A673 (cell line): ENCODE measurements at regions not wholly inside any gene's neighbourhood (a gene's known extent, or its start where the extent isn't known, plus 50 kb on each side); places are given as distances from the start of the nearest gene placed in this dataset.
A peak's percentile ranks its signal among the peaks of the same experiment; 100 is the strongest.

ENCODE experiments used
- BruUV-seq: library from RNA; stranded (reverse); fragments of 400-500 nt; replicated peaks from 2 replicates; lab custom pipeline; 2021; lab: Mats Ljungman, UMichigan
- CTCF ChIA-PET: fragments of 300-600 bp; sonication (Branson Sonifier 250); formaldehyde crosslinking; loops from one replicate; lab custom pipeline; 2022; ENCODE audit warnings: antibody characterized with exemption; lab: Charles Lee
- POLR2A ChIA-PET: fragments of 300-600 bp; sonication (Branson Sonifier 250); formaldehyde crosslinking; loops from one replicate; lab custom pipeline; 2022; ENCODE audit warnings: antibody characterized with exemption; ENCODE audit not compliant: low non-redundant PET; lab: Charles Lee
- DNase-seq: peaks from one replicate; pipeline ENCODE4 v3.0.0-alpha.2; 2015; ENCODE audit warnings: low spot score
- H3K27ac ChIP-seq: fragments of 200-600 bp; sonication (generic); 2 replicates; pipeline ENCODE4 v1.5.1; 2016; ENCODE audit warnings: mixed run types, low read depth, mild to moderate bottlenecking, mixed read lengths, antibody characterized with exemption, low read length; ENCODE audit not compliant: poor library complexity, severe bottlenecking
- H3K27me3 ChIP-seq: fragments of 200-600 bp; sonication (generic); replicated peaks from 2 replicates; pipeline ENCODE4 v1.6.1; 2017; ENCODE audit warnings: mixed run types, low read depth, mild to moderate bottlenecking, mixed read lengths, antibody characterized with exemption, low read length; ENCODE audit not compliant: insufficient read depth, poor library complexity
- H3K36me3 ChIP-seq: fragments of 200-600 bp; sonication (generic); 2 replicates; pipeline ENCODE4 v1.6.1; 2016; ENCODE audit warnings: mixed run types, mild to moderate bottlenecking, mixed read lengths, antibody characterized with exemption, low read length; ENCODE audit not compliant: insufficient read depth, poor library complexity, severe bottlenecking
- H3K4me1 ChIP-seq: fragments of 200-600 bp; sonication (generic); 2 replicates; pipeline ENCODE4 v1.6.1; 2017; ENCODE audit warnings: mixed run types, mild to moderate bottlenecking, mixed read lengths, antibody characterized with exemption, low read length; ENCODE audit not compliant: insufficient read depth, poor library complexity, severe bottlenecking
- H3K4me3 ChIP-seq: fragments of 200-600 bp; sonication (generic); 2 replicates; pipeline ENCODE4 v1.5.1; 2016; ENCODE audit warnings: low read depth, mixed run types, mild to moderate bottlenecking, mixed read lengths, low read length; ENCODE audit not compliant: poor library complexity, severe bottlenecking
- H3K9me3 ChIP-seq: fragments of 200-600 bp; sonication (generic); 2 replicates; pipeline ENCODE4 v1.6.1; 2016; ENCODE audit warnings: mixed run types, low read depth, mild to moderate bottlenecking, mixed read lengths, antibody characterized with exemption, low read length; ENCODE audit not compliant: poor library complexity, severe bottlenecking
- EZH2 ChIP-seq: fragments of 200-600 bp; sonication (generic); IDR thresholded peaks from 2 replicates; pipeline ENCODE4 v1.6.1; 2017; ENCODE audit warnings: borderline replicate concordance, low read depth, mild to moderate bottlenecking, mixed read lengths, antibody characterized with exemption, low read length; ENCODE audit not compliant: poor library complexity, severe bottlenecking
- intact Hi-C: fragments of 100-400 bp; cut with micrococcal nuclease; formaldehyde crosslinking; loops from one replicate; pipeline ENCODE4 v1.10.0; 2022; ENCODE audit not compliant: unreplicated experiment
- TF ChIP-seq, protein P1 (sequence below): fragments of 300-800, 200-600 bp; sonication (generic); conservative IDR thresholded peaks from 2 replicates; pipeline ENCODE4 v1.5.1; 2017; ENCODE audit warnings: low read depth, mild to moderate bottlenecking, antibody characterized with exemption, low read length, moderate library complexity, mixed read lengths

DNA sequence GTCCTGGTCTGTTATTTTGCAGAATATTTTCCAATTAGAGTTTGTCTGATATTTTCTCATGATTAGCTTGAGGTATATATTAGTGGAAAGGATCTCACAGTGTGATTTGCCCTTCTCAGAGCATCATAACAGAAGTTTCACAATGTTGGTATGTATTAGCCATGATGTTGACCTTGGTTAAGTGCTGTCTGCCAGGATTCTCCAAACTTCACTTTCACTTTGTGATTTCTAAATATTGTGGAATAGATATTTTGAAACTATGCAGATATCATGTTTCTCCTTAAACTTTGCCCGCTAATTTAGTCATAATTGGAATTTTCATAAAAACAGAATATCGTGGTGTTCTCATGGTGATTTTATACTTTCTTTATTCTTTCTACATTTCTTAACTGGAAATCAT is 98.0 kb upstream of the DEPDC1 start:
- no peak overlapping the region for H3K4me3 ChIP-seq
- intact Hi-C loops, result no loop called here
- H3K4me1 ChIP-seq, result no peaks in the 10 kb centered on the region
- no TSS peak for BruUV-seq
- no peak for DNase-seq
- no peak overlapping the region for H3K27ac ChIP-seq
- ChIA-PET POLR2A (no interaction called here), CTCF (no interaction called here)
- H3K36me3 ChIP-seq, result no peaks in the 10 kb centered on the region
- TF ChIP-seq, protein P1, sequence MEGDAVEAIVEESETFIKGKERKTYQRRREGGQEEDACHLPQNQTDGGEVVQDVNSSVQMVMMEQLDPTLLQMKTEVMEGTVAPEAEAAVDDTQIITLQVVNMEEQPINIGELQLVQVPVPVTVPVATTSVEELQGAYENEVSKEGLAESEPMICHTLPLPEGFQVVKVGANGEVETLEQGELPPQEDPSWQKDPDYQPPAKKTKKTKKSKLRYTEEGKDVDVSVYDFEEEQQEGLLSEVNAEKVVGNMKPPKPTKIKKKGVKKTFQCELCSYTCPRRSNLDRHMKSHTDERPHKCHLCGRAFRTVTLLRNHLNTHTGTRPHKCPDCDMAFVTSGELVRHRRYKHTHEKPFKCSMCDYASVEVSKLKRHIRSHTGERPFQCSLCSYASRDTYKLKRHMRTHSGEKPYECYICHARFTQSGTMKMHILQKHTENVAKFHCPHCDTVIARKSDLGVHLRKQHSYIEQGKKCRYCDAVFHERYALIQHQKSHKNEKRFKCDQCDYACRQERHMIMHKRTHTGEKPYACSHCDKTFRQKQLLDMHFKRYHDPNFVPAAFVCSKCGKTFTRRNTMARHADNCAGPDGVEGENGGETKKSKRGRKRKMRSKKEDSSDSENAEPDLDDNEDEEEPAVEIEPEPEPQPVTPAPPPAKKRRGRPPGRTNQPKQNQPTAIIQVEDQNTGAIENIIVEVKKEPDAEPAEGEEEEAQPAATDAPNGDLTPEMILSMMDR, result no peak
- TF ChIP-seq EZH2, result no peak
- no peaks in the 10 kb centered on the region for H3K9me3 ChIP-seq
- no peaks in the 10 kb centered on the region for H3K27me3 ChIP-seq

DNA sequence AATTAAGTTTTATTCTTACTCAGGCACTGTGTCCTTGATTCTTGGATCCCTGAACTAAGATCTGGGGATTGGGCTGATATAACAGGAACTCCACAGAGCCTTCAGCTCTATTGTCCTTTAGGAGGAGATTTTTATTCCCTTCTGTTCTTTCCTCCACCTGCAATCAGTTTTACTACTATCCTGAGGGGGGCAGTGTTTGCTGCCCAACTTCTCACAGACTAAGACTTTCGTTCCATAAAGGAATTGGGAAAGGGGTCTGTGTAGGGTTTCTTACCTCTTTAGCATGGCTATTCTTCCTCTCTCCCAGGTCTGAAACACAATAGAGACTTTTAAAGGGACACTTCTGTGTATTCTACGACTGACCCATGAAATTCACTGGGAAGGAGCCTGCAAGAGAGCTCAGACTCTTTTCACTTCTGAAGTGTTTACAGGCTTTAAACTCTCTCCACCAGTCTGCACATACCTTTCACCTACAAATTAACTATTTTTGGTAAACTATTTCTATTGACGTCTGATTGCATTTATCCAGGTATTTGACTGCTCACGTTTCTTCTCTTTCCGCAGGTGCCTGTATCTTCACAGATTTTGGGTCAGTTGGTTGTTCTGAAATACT is 103.3 kb upstream of the DEPDC1 start:
- no peaks in the 10 kb centered on the region for H3K9me3 ChIP-seq
- ChIA-PET POLR2A (no interaction called here), CTCF (interaction anchor here (0.6 to 0.7 kb wide), 2 partner anchors 580 to 979 kb away, joined by 5 to 15 read pairs; no protein-coding TSS in a partner anchor)
- no peak overlapping the region for H3K27ac ChIP-seq
- no TSS peak for BruUV-seq
- H3K27me3 ChIP-seq, result no peaks in the 10 kb centered on the region
- no peak overlapping the region for H3K4me3 ChIP-seq
- intact Hi-C loops, result loop anchor here (10.0 kb wide), 1 partner anchor 1135 kb away; no protein-coding TSS in a partner anchor
- H3K4me1 ChIP-seq, result no peaks in the 10 kb centered on the region
- TF ChIP-seq EZH2, result no peak
- TF ChIP-seq, protein P1, result peak; percentile 76
- no peaks in the 10 kb centered on the region for H3K36me3 ChIP-seq
- DNase-seq, result peak; percentile 26

DNA sequence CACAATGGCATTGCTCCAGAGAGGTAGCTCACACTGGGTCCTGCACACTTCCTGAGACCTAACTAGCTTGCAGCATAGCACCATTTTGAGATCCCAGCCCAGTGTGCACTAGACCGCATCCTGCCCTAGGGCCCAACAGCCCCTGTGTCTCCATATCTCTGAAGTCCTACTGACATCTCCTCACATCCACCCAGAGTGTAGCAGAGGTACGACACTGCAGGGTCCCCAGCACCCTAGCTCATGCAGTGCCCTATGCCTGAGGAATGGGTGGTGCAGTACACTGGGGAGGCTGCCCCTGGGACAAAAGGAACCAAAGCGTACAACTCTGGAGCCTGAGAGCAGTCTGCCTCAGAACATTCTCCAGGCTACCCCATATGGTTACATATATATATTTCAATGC is 111.4 kb upstream of the DEPDC1 start:
- Histone ChIP-seq H3K4me1 (no peaks in the 10 kb centered on the region), H3K27me3 (no peaks in the 10 kb centered on the region), H3K36me3 (no peaks in the 10 kb centered on the region), H3K9me3 (no peaks in the 10 kb centered on the region), H3K27ac (no peak overlapping the region), H3K4me3 (no peak overlapping the region)
- ChIA-PET POLR2A (no interaction called here), CTCF (no interaction called here)
- no peak for DNase-seq
- no peak for TF ChIP-seq EZH2
- TF ChIP-seq, protein P1, result no peak
- intact Hi-C loops, result loop anchor here (10.0 kb wide), 1 partner anchor 1127 kb away; no protein-coding TSS in a partner anchor
- no TSS peak for BruUV-seq
